BJ (cell line): ENCODE measurements at regions not wholly inside any gene's neighbourhood (a gene's known extent, or its start where the extent isn't known, plus 50 kb on each side); places are given as distances from the start of the nearest gene placed in this dataset.

Experiments
- CTCF ChIA-PET: fragments of 350-600 bp; formaldehyde crosslinking; extraction: SDS; loops from one replicate; lab custom pipeline; 2021; ENCODE audit warnings: antibody characterized with exemption, inconsistent platforms; lab: Yijun Ruan, JAX
- POLR2A ChIA-PET: fragments of 300-600 bp; sonication (Branson Sonifier 250); formaldehyde crosslinking; extraction: SDS; loops from one replicate; lab custom pipeline; 2021; ENCODE audit warnings: antibody characterized with exemption; lab: Charles Lee
- DNase-seq: peaks from one replicate; pipeline ENCODE4 v3.0.0-alpha.2; 2011; ENCODE audit warnings: low read depth
- H3K27me3 ChIP-seq: 2 replicates; pipeline ENCODE4 v1.6.0; 2011; ENCODE audit warnings: low read length; ENCODE audit not compliant: control insufficient read depth, insufficient read depth
- H3K36me3 ChIP-seq: 2 replicates; pipeline ENCODE4 v1.5.1; 2011; ENCODE audit warnings: low read length; ENCODE audit not compliant: control insufficient read depth, insufficient read depth
- H3K4me3 ChIP-seq: 2 replicates; pipeline ENCODE4 v1.5.1; 2011; ENCODE audit warnings: low read depth, mild to moderate bottlenecking, control low read depth, low read length
- CTCF ChIP-seq: IDR thresholded peaks from 2 replicates; pipeline ENCODE4 v1.5.1; 2011; ENCODE audit warnings: low read depth, mild to moderate bottlenecking, control low read depth, inconsistent platforms, low read length, moderate library complexity; ENCODE audit not compliant: insufficient read depth

- DNase-seq: no peak
- Histone ChIP-seq H3K27me3 (no peaks in the 10 kb centered on the region), H3K36me3 (no peaks in the 10 kb centered on the region), H3K4me3 (no peak overlapping the region)
- ChIA-PET CTCF (no interaction called here), POLR2A (no interaction called here)
- TF ChIP-seq CTCF: no peak
Observed at GRCh38 chrX:95878874-95879273, 805.8 kb upstream of the DIAPH2 start.

GRCh38 chrX:95884186-95884585 is 800.5 kb upstream of the DIAPH2 start:
- POLR2A ChIA-PET: no interaction called here
- Histone ChIP-seq H3K36me3 (no peaks in the 10 kb centered on the region), H3K27me3 (no peaks in the 10 kb centered on the region), H3K4me3 (no peak overlapping the region)
- CTCF ChIA-PET: no interaction called here
- TF ChIP-seq CTCF: no peak
- no peak for DNase-seq

GRCh38 chrX:95885074-95885473 is 799.6 kb upstream of the DIAPH2 start:
- CTCF ChIA-PET: no interaction called here
- POLR2A ChIA-PET: no interaction called here
- no peaks in the 10 kb centered on the region for H3K36me3 ChIP-seq
- DNase-seq: no peak
- H3K27me3 ChIP-seq: no peaks in the 10 kb centered on the region
- no peak for TF ChIP-seq CTCF
- no peak overlapping the region for H3K4me3 ChIP-seq

- ChIA-PET CTCF (no interaction called here), POLR2A (no interaction called here)
- Histone ChIP-seq H3K27me3 (no peaks in the 10 kb centered on the region), H3K36me3 (no peaks in the 10 kb centered on the region), H3K4me3 (no peak overlapping the region)
- no peak for DNase-seq
- no peak for TF ChIP-seq CTCF
Observed at GRCh38 chrX:95889279-95889678, 795.4 kb upstream of the DIAPH2 start.

GRCh38 chrX:95893636-95894035 is 791.0 kb upstream of the DIAPH2 start:
- ChIA-PET CTCF (no interaction called here), POLR2A (no interaction called here)
- Histone ChIP-seq H3K4me3 (no peak overlapping the region), H3K27me3 (no peaks in the 10 kb centered on the region), H3K36me3 (no peaks in the 10 kb centered on the region)
- no peak for DNase-seq
- TF ChIP-seq CTCF: no peak
